GM18526 (cell line): ENCODE measurements at regions not wholly inside any gene's neighbourhood (a gene's known extent, or its start where the extent isn't known, plus 50 kb on each side); places are given as distances from the start of the nearest gene placed in this dataset.

Experiments used
- POLR2A ChIP-seq: IDR thresholded peaks from 3 replicates; pipeline ENCODE4 v1.6.1; 2011; ENCODE audit not compliant: insufficient read length; ENCODE audit errors: extremely low read depth

GRCh38 chr7:22932896-22933295 is 81.0 kb downstream of the HYCC1 start:
- no peak for TF ChIP-seq POLR2A

GRCh38 chr7:22931011-22931410 is 82.9 kb downstream of the HYCC1 start:
- no peak for TF ChIP-seq POLR2A

- TF ChIP-seq POLR2A, result no peak
Observed at GRCh38 chr7:22922307-22922706, 91.6 kb downstream of the HYCC1 start.

- no peak for TF ChIP-seq POLR2A
Observed at GRCh38 chr7:22921386-22922086, 92.4 kb downstream of the HYCC1 start.

- TF ChIP-seq POLR2A, result no peak
Observed at GRCh38 chr7:22920672-22921071, 93.3 kb downstream of the HYCC1 start.

- no peak for TF ChIP-seq POLR2A
Observed at GRCh38 chr7:22913158-22913557, 90.5 kb upstream of the TOMM7 start.

GRCh38 chr7:22911889-22912288 is 89.2 kb upstream of the TOMM7 start:
- TF ChIP-seq POLR2A, result no peak

GRCh38 chr7:22909917-22910316 is 87.3 kb upstream of the TOMM7 start:
- no peak for TF ChIP-seq POLR2A

- TF ChIP-seq POLR2A, result no peak
Observed at GRCh38 chr7:22907805-22908204, 85.2 kb upstream of the TOMM7 start.

GRCh38 chr7:22900784-22901183 is 78.1 kb upstream of the TOMM7 start:
- no peak for TF ChIP-seq POLR2A

GRCh38 chr7:22900101-22900500 is 77.5 kb upstream of the TOMM7 start:
- TF ChIP-seq POLR2A, result no peak

- TF ChIP-seq POLR2A, result no peak
Observed at GRCh38 chr7:22896917-22897316, 74.3 kb upstream of the TOMM7 start.

GRCh38 chr7:22895828-22896165 is 73.1 kb upstream of the TOMM7 start:
- TF ChIP-seq POLR2A, result no peak

GRCh38 chr7:22895140-22895827 is 72.6 kb upstream of the TOMM7 start:
- TF ChIP-seq POLR2A, result no peak

- no peak for TF ChIP-seq POLR2A
Observed at GRCh38 chr7:22894546-22894945, 71.9 kb upstream of the TOMM7 start.

- no peak for TF ChIP-seq POLR2A
Observed at GRCh38 chr7:22890773-22891172, 68.1 kb upstream of the TOMM7 start.

GRCh38 chr7:22885797-22886261 is 63.2 kb upstream of the TOMM7 start:
- TF ChIP-seq POLR2A, result peak; percentile 22
